Transverse colon (tissue), 4 donors: ENCODE measurements at regions not wholly inside any gene's neighbourhood (a gene's known extent, or its start where the extent isn't known, plus 50 kb on each side); places are given as distances from the start of the nearest gene placed in this dataset.

Experiments
- DNase-seq: peaks from one replicate; pipeline ENCODE4 v3.0.0-alpha.2; 2019
- H3K27ac ChIP-seq, 4 donors: fragments of 200-600 bp; sonication (generic); 2 replicates each; pipeline ENCODE4 v1.5.1; 2016 to 2018; ENCODE audit warnings: inconsistent platforms in 4 of 4
- H3K27me3 ChIP-seq: fragments of 200-600 bp; sonication (generic); 2 replicates; pipeline ENCODE4 v1.5.1; 2017; ENCODE audit warnings: inconsistent platforms
- H3K36me3 ChIP-seq, 4 donors: fragments of 200-600 bp; sonication (generic); 2 replicates each; pipeline ENCODE4 v1.5.1; 2017 to 2019; ENCODE audit warnings: inconsistent platforms in 4 of 4
- H3K4me1 ChIP-seq, 4 donors: fragments of 200-600 bp; sonication (generic); 2 replicates each; pipeline ENCODE4 v1.5.1; 2017 to 2020; ENCODE audit warnings: inconsistent platforms in 4 of 4
- H3K4me3 ChIP-seq, 4 donors: fragments of 200-600 bp; sonication (generic); 1 replicate in 1 of 4; 2 replicates in 3 of 4; pipeline versions ENCODE4 v1.5.1 to v1.6.1; 2017 to 2019; ENCODE audit warnings: inconsistent platforms in 4 of 4
- H3K9me3 ChIP-seq, 2 donors: fragments of 200-600 bp; sonication (generic); 2 replicates each; pipeline ENCODE4 v1.5.1; 2017 to 2019; ENCODE audit warnings: inconsistent platforms in 2 of 2
- CTCF ChIP-seq, 5 experiments: fragments of 200-600 bp in 3 of 5; fragments of 450-650 bp in 2 of 5; sonication (generic) in 3 of 5; IDR thresholded peaks; 1 replicate in 2 of 5; 2 replicates in 3 of 5; pipeline ENCODE4 v1.5.1; 2016 to 2017; ENCODE audit warnings: antibody characterized with exemption in 5 of 5, inconsistent platforms in 3 of 5, mild to moderate bottlenecking in 2 of 5, moderate library complexity in 1 of 5
- EP300 ChIP-seq: sonication (generic); formaldehyde crosslinking; IDR thresholded peaks from one replicate; pipeline ENCODE4 v1.6.1; 2017; ENCODE audit warnings: antibody characterized with exemption, low read depth
- POLR2A ChIP-seq: fragments of 450-650 bp; IDR thresholded peaks from one replicate; pipeline ENCODE4 v1.6.1; 2016; ENCODE audit warnings: antibody characterized with exemption, mild to moderate bottlenecking, moderate library complexity
- POLR2AphosphoS5 ChIP-seq, 3 donors: sonication (generic); formaldehyde crosslinking; IDR thresholded peaks; one replicate each; pipeline ENCODE4 v1.6.1; 2016; ENCODE audit warnings: antibody characterized with exemption in 3 of 3
- WGBS, 2 donors: methylation state at CpG; one replicate each; pipeline ENCODE4 v1.1.5; 2018; ENCODE audit warnings: low coverage in 1 of 2; 5-methylcytosine and 5-hydroxymethylcytosine counted together
- in situ Hi-C, 4 donors: fragments of 200-750 bp; cut with MboI; loops; one replicate each; pipeline versions ENCODE4 v1.15.0 to v1.15.1; 2017; ENCODE audit warnings: low sequenced_read_pairs in 3 of 4, low pct_ligation_motif_present in 1 of 4, low pct_unique_long_range_greater_than_20kb in 1 of 4
- intact Hi-C: fragments of 100-400 bp; cut with DNase I; formaldehyde crosslinking; loops from one replicate; pipeline ENCODE4 v1.15.1; 2023; ENCODE audit warnings: low total_unique reads

GRCh38 chr2:522776-523175, 154.4 kb downstream of the TMEM18 start:
- no peaks in the 10 kb centered on the region for H3K4me1 ChIP-seq
- H3K36me3 ChIP-seq: no peaks in the 10 kb centered on the region
- intact Hi-C loops: no loop called here
- TF ChIP-seq POLR2AphosphoS5 (IDR thresholded peaks at IDR 0.05): no peak
- TF ChIP-seq EP300: no peak
- no peak for TF ChIP-seq CTCF (IDR thresholded peaks at IDR 0.05)
- WGBS, 2 donors: 88 to 96% methylated on average over 6 to 9 of the region's 9 CpGs
- H3K27ac ChIP-seq: no peak overlapping the region
- DNase-seq: no peak
- H3K4me3 ChIP-seq: no peak overlapping the region
- H3K9me3 ChIP-seq: no peaks in the 10 kb centered on the region
- H3K27me3 ChIP-seq: no peaks in the 10 kb centered on the region
- in situ Hi-C loops: no loop called here

GRCh38 chr2:521853-522530, 155.2 kb downstream of the TMEM18 start:
- in situ Hi-C loops (no loop called here), intact Hi-C loops (no loop called here)
- Histone ChIP-seq H3K9me3 (no peaks in the 10 kb centered on the region), H3K4me1 (no peaks in the 10 kb centered on the region), H3K27me3 (no peaks in the 10 kb centered on the region), H3K27ac (no peak overlapping the region), H3K4me3 (no peak overlapping the region), H3K36me3 (no peaks in the 10 kb centered on the region)
- 92 to 96% methylated on average over 11 to 31 of the region's 31 CpGs for WGBS, 2 donors
- TF ChIP-seq CTCF (IDR thresholded peaks at IDR 0.05) (no peak), POLR2A (no peak), EP300 (no peak), POLR2AphosphoS5 (IDR thresholded peaks at IDR 0.05) (no peak)
- DNase-seq: no peak

- Histone ChIP-seq H3K4me3 (no peak overlapping the region), H3K27ac (no peak overlapping the region), H3K9me3 (no peaks in the 10 kb centered on the region), H3K4me1 (no peaks in the 10 kb centered on the region), H3K36me3 (no peaks in the 10 kb centered on the region), H3K27me3 (no peaks in the 10 kb centered on the region)
- no peak for DNase-seq
- intact Hi-C loops: no loop called here
- 76 to 78% methylated on average over 6 to 11 of the region's 11 CpGs for WGBS, 2 donors
- in situ Hi-C loops: no loop called here
- TF ChIP-seq POLR2AphosphoS5 (IDR thresholded peaks at IDR 0.05) (no peak), EP300 (no peak), CTCF (IDR thresholded peaks at IDR 0.05) (no peak), POLR2A (no peak)
Measured at GRCh38 chr2:520663-521340, 156.4 kb downstream of the TMEM18 start.

GRCh38 chr2:516944-517343, 160.3 kb downstream of the TMEM18 start:
- intact Hi-C loops: no loop called here

More at GRCh38 chr2:516944-517343, 160.3 kb downstream of the TMEM18 start:
- in situ Hi-C loops: no loop called here
- Histone ChIP-seq H3K9me3 (no peaks in the 10 kb centered on the region), H3K27ac (no peak overlapping the region), H3K4me3 (no peak overlapping the region), H3K36me3 (no peaks in the 10 kb centered on the region), H3K27me3 (no peaks in the 10 kb centered on the region), H3K4me1 (no peaks in the 10 kb centered on the region)
- TF ChIP-seq POLR2A (no peak), EP300 (no peak), POLR2AphosphoS5 (IDR thresholded peaks at IDR 0.05) (no peak), CTCF (IDR thresholded peaks at IDR 0.05) (no peak)
- 72% methylated on average over 4 to 5 of the region's 5 CpGs for WGBS, 2 donors
- no peak for DNase-seq
